NCI-H1092 (cell line): ENCODE measurements at regions not wholly inside any gene's neighbourhood (a gene's known extent, or its start where the extent isn't known, plus 50 kb on each side); places are given as distances from the start of the nearest gene placed in this dataset.

Source experiments
- DNase-seq: peaks from one replicate; lab custom pipeline; 2025; lab: John Stamatoyannopoulos, UW

DNA sequence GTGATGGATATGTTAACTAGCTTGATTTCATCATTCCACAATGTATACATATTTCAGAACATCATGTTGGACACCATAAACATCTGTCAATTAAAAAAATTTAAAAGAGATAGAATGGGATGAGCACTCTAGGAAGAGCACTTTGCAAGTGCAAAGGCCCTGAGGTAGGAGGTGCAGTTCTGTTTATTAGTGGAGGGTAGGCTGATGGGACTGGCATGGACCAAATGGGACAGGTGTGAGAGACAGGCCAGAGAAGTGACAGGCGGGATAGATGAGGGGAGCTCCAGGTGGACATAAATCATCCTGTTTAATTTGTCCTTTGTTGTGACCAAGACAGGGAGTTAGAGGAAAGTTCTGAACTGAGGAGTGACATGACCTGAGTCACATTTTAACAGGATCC, 477.9 kb downstream of the TSN start:
- DNase-seq = no peak

GRCh38 chr2:122236152-122236874, 480.9 kb downstream of the TSN start:
- DNase-seq = no peak

DNA sequence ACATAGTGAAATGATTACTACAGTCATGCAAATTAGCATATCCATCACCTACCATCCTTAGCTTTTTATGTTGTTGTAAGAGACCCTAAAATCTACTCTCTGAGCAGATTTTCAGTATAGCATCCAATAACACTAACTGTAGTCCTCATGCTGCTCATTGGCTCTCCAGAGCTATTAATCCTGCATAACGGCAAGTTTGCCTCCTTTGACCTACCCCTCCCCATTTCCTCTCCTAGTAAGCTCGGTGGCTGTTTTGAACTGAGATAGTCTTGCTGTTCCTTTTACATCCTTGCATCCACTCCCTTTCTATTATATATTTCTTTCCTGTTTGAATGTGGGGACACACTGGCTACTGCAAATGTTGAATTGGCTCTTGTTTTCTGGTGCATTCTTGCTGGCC, 481.5 kb downstream of the TSN start:
- DNase-seq = no peak

- no peak for DNase-seq
Observed at GRCh38 chr2:122237450-122237849, 482.0 kb downstream of the TSN start.

DNA sequence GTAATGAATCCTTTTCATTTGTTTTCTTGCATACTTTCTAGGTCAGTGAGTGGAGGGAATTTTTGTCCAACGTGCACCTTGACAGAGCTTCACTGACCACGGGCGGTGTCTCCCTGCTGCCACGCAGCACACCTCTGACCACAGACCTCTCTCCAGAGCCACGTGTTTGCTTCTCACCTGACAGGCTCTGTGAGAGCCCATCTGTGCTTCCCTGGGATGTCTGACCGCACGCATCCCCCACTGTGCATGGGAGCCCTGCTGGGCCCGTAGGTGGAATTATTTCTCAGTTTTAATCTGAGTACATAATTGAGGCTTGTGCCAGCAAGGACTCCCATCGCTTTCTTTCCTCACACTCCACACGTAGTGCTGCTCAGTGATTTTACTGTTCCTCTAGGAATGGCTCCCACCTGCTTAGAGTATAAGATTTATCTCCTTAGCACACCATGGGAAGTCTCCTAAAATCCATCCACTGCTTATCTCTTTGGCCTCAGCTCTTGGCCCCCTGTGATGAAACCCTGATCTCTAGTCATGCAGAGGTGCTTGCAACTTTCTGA, 482.6 kb downstream of the TSN start:
- DNase-seq = no peak

DNA sequence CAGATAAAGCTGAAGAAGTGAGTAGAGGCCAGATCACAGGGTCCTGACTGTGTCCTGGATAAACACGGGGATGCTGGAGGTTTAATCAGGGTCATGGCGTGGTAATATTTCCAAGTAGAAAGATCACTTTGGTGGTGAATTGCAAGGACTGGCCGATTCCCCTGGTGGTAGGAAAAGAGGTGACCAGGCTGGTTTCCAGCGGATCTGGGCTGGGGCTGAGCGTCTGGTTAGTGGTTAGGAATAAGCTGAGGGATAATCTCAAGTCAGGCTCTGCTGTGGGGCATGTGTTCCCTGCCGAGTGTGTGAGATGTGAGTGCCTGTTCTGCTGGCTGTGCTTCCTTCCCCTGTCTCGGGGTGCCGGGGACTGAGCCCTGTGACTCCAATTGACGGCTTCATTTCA, 484.0 kb downstream of the TSN start:
- DNase-seq = no peak

- no peak for DNase-seq
Observed at GRCh38 chr2:122244598-122245229, 489.3 kb downstream of the TSN start.

- no peak for DNase-seq
Observed at GRCh38 chr2:122249673-122250072, 494.2 kb downstream of the TSN start.

- DNase-seq = no peak
Observed at GRCh38 chr2:122251158-122251557, 495.7 kb downstream of the TSN start.

DNA sequence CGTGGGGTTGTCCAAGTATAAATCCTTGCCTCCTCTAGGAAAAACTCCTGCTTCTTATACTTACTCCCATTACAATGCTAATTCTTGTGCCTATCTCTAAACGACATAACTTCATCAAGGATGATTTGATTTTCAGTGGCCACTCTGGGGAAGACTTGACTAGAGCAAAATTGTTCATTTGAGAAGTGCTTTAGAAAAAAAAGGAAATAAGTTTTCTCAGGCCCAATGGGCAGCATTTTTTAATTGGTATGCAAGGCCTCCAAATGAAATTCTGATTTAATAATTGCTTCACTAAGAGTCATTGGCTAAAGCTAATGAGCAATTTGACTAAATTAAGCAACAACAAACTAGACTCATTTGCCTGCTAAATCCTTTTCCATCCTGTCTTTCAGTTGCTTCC, 496.1 kb downstream of the TSN start:
- DNase-seq = no peak

DNA sequence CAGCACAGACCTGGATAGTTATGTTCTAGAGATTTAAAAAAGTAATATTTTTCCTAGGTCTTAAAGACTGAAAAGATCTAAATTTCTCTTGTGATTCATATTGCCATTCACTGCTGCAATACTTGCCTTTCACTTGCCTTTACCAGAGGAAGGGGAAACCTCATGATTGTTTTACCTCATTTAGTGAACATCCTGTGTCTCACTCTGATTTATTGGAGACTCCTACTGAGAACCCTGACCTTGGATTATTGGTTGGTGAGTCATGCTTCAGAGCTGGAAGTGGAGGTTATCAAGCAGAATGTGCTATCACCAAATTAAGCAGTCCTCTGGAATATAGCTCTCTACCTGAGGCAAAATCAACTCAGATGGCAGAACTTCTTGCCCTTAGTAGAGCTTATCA, 500.5 kb downstream of the TSN start:
- DNase-seq = no peak

DNA sequence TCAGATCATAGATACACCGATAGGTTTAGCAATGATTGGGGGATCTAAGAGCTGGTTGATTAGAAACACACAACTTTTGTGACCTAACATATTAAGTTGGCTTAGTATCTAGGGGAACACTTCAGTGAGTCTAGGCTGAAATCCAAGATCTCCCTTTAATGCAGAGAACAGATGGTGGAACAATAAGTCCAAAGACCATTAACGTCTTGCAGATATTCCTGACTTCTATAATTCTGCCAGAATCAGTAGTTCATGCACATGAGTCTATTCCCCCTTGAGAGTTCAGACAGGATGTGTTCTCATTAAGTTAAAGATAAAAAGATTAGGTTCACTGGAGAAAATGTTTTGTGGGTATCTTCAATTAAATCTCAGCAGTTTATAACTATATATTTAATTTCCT, 506.5 kb downstream of the TSN start:
- no peak for DNase-seq

DNA sequence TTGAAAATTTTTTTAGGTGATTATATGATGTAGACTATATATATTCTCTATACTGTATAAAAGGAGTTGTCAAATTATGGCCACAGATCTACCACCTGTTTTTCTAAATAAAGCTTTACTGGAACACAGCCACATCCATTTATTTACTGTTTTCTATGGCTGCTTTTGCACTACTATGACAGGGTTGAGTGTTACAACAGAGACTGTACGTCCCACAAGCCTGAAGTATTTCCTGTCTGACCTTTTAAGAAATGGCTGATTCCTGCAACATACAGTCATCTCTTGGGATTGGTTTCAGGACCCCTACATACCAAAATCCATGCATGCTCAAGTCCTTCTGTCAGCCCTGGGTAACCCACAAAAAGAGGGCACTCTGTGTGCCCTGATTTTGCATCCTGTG, 508.3 kb downstream of the TSN start:
- no peak for DNase-seq

- no peak for DNase-seq
Observed at GRCh38 chr2:122266636-122267035, 511.2 kb downstream of the TSN start.

- DNase-seq = no peak
Observed at GRCh38 chr2:122267947-122268346, 512.5 kb downstream of the TSN start.

GRCh38 chr2:122273785-122274419, 518.5 kb downstream of the TSN start:
- no peak for DNase-seq

GRCh38 chr2:122277956-122278355, 522.5 kb downstream of the TSN start:
- DNase-seq = no peak

GRCh38 chr2:122300758-122301157, 545.3 kb downstream of the TSN start:
- no peak for DNase-seq

DNA sequence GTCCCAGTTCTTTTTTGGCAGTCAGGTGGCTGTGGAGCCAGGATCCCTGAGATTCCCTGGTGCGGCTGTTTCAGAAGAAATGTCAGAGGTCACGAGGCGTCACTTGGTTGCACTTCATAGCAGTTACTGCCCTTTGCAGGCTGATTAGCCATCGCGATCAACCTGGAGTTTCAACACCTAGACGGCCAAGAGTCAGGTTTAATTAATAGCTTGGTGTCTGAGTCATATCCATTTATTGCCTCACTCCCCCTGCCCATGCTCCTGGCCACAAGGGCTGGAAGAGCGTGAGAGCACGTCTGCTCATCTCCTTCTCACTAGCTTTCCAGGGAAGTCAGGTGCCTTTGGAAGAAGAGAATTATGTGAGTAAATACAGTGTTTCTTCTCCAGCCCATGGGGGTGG, 552.3 kb downstream of the TSN start:
- DNase-seq = no peak

DNA sequence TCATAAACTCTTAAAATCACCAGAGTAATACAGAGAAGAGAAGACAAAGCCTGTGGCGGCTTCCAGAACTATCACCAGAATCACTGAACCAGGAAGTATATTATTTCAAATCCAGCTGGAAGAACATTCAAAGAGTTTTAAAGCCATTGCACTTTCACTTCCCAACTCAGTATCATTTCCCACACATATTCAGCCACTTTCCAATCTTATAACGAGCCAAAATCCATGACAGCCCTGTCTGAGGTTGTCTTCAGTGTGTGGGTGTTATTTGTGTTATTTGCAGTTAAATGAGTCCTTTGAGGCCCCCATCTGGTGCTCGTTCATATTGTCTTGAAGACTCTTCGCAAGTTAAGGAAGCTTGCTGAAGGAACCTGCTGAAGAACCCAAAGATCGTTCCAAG, 559.9 kb downstream of the TSN start:
- DNase-seq = no peak

GRCh38 chr2:122319539-122320132, 564.2 kb downstream of the TSN start:
- DNase-seq = no peak

GRCh38 chr2:122322815-122323214, 567.4 kb downstream of the TSN start:
- DNase-seq = no peak

- no peak for DNase-seq
Observed at GRCh38 chr2:122323927-122324326, 568.5 kb downstream of the TSN start.
